ENCODE measurements at regions not wholly inside any gene's neighbourhood (a gene's known extent, or its start where the extent isn't known, plus 50 kb on each side); places are given as distances from the start of the nearest gene placed in this dataset.

DNA sequence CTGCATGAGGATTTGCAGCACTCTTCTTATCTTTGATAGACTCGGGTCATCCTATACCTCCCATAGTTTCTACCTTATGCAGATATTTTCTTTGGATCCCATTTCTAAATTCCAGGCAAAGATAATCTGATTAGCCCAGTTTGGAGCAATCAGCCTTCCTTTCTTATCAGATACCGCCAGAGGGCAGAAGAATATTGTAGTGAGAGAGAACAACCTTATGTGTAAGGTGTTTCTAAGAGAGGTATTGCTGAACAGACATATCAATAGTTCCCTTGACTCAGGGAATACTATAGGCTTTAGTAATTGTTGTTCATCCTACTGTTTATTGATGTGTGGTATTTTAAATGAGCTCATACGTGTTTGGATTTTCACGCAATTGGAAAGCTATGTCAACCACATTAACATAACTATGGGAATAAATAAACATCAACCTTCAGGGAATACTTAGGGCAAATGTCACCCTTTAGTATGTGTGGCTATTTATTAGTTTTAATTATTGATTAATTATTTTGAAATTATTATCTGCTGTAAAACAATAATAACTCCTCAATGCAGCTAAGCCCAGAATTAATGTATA lies 1435.2 kb upstream of the CDH9 start:
- Histone ChIP-seq H3K36me3 (ENCODE audit: low read depth, missing control alignments) (no peaks in the 10 kb centered on the region), H3K27me3 (no peaks in the 10 kb centered on the region), H3K27ac (no peak overlapping the region), H3K4me3 (no peak overlapping the region), H3K4me1 (no peaks in the 10 kb centered on the region), H3K9me3 (no peaks in the 10 kb centered on the region)
- WGBS, 2 donors, result 63 to 78% methylated on average over 4 of the region's 4 CpGs
- DNase-seq, result no peak
- TF ChIP-seq, protein P1, sequence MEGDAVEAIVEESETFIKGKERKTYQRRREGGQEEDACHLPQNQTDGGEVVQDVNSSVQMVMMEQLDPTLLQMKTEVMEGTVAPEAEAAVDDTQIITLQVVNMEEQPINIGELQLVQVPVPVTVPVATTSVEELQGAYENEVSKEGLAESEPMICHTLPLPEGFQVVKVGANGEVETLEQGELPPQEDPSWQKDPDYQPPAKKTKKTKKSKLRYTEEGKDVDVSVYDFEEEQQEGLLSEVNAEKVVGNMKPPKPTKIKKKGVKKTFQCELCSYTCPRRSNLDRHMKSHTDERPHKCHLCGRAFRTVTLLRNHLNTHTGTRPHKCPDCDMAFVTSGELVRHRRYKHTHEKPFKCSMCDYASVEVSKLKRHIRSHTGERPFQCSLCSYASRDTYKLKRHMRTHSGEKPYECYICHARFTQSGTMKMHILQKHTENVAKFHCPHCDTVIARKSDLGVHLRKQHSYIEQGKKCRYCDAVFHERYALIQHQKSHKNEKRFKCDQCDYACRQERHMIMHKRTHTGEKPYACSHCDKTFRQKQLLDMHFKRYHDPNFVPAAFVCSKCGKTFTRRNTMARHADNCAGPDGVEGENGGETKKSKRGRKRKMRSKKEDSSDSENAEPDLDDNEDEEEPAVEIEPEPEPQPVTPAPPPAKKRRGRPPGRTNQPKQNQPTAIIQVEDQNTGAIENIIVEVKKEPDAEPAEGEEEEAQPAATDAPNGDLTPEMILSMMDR (IDR thresholded peaks at IDR 0.05), result no peak
- no peak for TF ChIP-seq POLR2A (IDR thresholded peaks at IDR 0.05)
- intact Hi-C loops (cut with DNase I; ENCODE audit: low total_unique reads), result no loop called here

DNA sequence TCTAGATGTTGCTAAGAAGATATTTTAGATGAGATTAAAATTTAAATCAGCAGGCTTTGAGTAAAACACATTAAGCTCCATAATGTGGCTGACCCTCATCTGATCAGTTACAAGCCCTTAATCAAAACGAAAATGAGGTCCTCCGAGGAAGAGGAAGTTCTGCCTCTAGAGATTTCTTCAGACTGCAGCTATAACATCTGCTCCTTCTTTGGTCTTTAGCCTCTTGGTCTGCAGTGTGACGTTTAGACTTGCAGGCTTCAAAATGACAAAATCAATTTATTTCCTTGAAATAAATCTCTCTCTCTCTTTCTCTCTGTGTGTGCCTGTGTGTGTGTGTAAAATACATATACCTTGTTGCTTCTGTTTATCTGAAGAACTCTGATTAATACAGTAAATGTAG lies 1429.8 kb upstream of the CDH9 start:
- H3K27me3 ChIP-seq, result no peaks in the 10 kb centered on the region
- DNase-seq, result no peak
- H3K4me3 ChIP-seq, result no peak overlapping the region
- H3K27ac ChIP-seq, result no peak overlapping the region
- no peaks in the 10 kb centered on the region for H3K9me3 ChIP-seq
- 37 to 44% methylated on average over 3 of the region's 3 CpGs for WGBS, 2 donors
- H3K36me3 ChIP-seq (ENCODE audit: low read depth, missing control alignments), result no peaks in the 10 kb centered on the region
- no peaks in the 10 kb centered on the region for H3K4me1 ChIP-seq
- intact Hi-C loops (cut with DNase I; ENCODE audit: low total_unique reads), result no loop called here
- no peak for TF ChIP-seq POLR2A (IDR thresholded peaks at IDR 0.05)
- TF ChIP-seq, protein P1 (IDR thresholded peaks at IDR 0.05), result no peak

DNA sequence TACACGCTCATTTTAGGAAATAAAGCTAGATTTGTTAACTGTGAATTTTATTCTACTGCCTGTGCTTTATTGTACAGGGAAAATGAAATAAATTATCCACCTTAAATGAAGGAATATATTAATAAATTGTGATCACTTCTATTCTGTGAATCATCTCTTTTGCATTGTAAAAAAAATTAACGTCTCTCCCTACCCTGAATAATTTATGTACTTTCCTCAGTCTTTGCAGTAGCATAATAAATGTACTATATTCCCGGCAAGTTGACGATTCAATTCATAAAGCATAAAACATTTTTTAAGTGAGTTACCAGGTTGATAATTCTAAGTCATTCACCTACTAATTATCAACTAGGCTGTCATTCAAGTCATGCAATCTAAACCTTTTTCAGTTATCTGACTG lies 1425.3 kb upstream of the CDH9 start:
- no peak for DNase-seq
- 81 to 85% methylated on average over 4 of the region's 4 CpGs for WGBS, 2 donors
- TF ChIP-seq, protein P1 (IDR thresholded peaks at IDR 0.05), result no peak
- TF ChIP-seq POLR2A (IDR thresholded peaks at IDR 0.05), result no peak

DNA sequence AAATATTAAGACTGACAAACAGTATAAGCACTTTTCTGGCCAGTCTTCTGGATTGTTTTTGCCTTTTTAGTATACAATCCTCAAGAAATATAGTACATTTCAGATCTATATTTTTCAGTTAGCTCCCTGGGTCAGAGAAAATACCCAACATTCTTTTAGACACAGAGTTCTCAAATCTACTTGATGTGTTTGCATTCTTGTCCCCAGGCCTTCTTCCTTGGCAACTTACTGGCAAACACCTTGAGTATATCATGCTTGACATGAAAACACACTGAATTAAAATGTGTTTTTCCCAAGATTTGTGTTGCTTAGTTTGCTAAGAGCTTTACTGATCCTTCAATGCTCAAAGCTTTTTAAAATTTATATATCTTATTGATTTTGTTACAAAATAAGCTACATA lies 1413.1 kb upstream of the CDH9 start:
- no peak overlapping the region for H3K27ac ChIP-seq
- TF ChIP-seq, protein P1 (IDR thresholded peaks at IDR 0.05), result no peak
- TF ChIP-seq POLR2A (IDR thresholded peaks at IDR 0.05), result no peak
- H3K9me3 ChIP-seq, result no peaks in the 10 kb centered on the region
- no peaks in the 10 kb centered on the region for H3K4me1 ChIP-seq
- H3K36me3 ChIP-seq (ENCODE audit: low read depth, missing control alignments), result no peaks in the 10 kb centered on the region
- DNase-seq, result no peak
- no peak overlapping the region for H3K4me3 ChIP-seq
- intact Hi-C loops (cut with DNase I; ENCODE audit: low total_unique reads), result no loop called here
- H3K27me3 ChIP-seq, result no peaks in the 10 kb centered on the region

More for the DNA sequence above, 1425.3 kb upstream of the CDH9 start:
- Histone ChIP-seq H3K27ac (no peak overlapping the region), H3K27me3 (no peaks in the 10 kb centered on the region), H3K9me3 (no peaks in the 10 kb centered on the region), H3K36me3 (ENCODE audit: low read depth, missing control alignments) (no peaks in the 10 kb centered on the region), H3K4me3 (no peak overlapping the region), H3K4me1 (no peaks in the 10 kb centered on the region)
- intact Hi-C loops (cut with DNase I; ENCODE audit: low total_unique reads), result no loop called here

DNA sequence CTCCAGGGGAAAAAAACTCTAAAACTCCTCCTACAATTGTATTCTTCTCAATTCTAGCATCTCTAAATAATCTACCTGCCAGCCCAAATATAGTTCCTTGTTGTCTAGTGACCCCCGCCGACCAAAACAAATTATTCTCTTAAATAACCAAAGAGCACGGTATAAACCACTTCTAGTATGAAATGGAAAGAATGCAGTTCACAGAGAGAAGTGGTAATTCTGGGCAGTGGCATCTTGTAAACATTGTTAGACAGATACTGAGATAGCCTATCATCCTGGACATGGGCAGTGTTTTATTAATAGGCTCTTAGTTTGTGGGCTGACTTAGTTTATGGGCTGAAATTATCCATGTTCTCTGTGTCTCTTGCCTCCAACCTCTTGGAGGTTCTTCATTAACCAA lies 1412.6 kb upstream of the CDH9 start:
- TF ChIP-seq, protein P1 (IDR thresholded peaks at IDR 0.05), result no peak
- no peak for TF ChIP-seq POLR2A (IDR thresholded peaks at IDR 0.05)
- DNase-seq, result no peak
- 49 to 59% methylated on average over 3 of the region's 3 CpGs for WGBS, 2 donors
- Histone ChIP-seq H3K4me3 (no peak overlapping the region), H3K36me3 (ENCODE audit: low read depth, missing control alignments) (no peaks in the 10 kb centered on the region), H3K4me1 (no peaks in the 10 kb centered on the region), H3K27me3 (no peaks in the 10 kb centered on the region), H3K9me3 (no peaks in the 10 kb centered on the region), H3K27ac (no peak overlapping the region)
- intact Hi-C loops (cut with DNase I; ENCODE audit: low total_unique reads), result no loop called here

All from testis (tissue), 2 donors.